A673 (cell line): ENCODE measurements at regions not wholly inside any gene's neighbourhood (a gene's known extent, or its start where the extent isn't known, plus 50 kb on each side); places are given as distances from the start of the nearest gene placed in this dataset.

ENCODE experiments used
- BruUV-seq: library from RNA; stranded (reverse); fragments of 400-500 nt; replicated peaks from 2 replicates; lab custom pipeline; 2021; lab: Mats Ljungman, UMichigan
- CTCF ChIA-PET: fragments of 300-600 bp; sonication (Branson Sonifier 250); formaldehyde crosslinking; loops from one replicate; lab custom pipeline; 2022; ENCODE audit warnings: antibody characterized with exemption; lab: Charles Lee
- POLR2A ChIA-PET: fragments of 300-600 bp; sonication (Branson Sonifier 250); formaldehyde crosslinking; loops from one replicate; lab custom pipeline; 2022; ENCODE audit warnings: antibody characterized with exemption; ENCODE audit not compliant: low non-redundant PET; lab: Charles Lee
- DNase-seq: peaks from one replicate; pipeline ENCODE4 v3.0.0-alpha.2; 2015; ENCODE audit warnings: low spot score
- H3K27ac ChIP-seq: fragments of 200-600 bp; sonication (generic); 2 replicates; pipeline ENCODE4 v1.5.1; 2016; ENCODE audit warnings: mixed run types, low read depth, mild to moderate bottlenecking, mixed read lengths, antibody characterized with exemption, low read length; ENCODE audit not compliant: poor library complexity, severe bottlenecking
- H3K27me3 ChIP-seq: fragments of 200-600 bp; sonication (generic); replicated peaks from 2 replicates; pipeline ENCODE4 v1.6.1; 2017; ENCODE audit warnings: mixed run types, low read depth, mild to moderate bottlenecking, mixed read lengths, antibody characterized with exemption, low read length; ENCODE audit not compliant: insufficient read depth, poor library complexity
- H3K36me3 ChIP-seq: fragments of 200-600 bp; sonication (generic); 2 replicates; pipeline ENCODE4 v1.6.1; 2016; ENCODE audit warnings: mixed run types, mild to moderate bottlenecking, mixed read lengths, antibody characterized with exemption, low read length; ENCODE audit not compliant: insufficient read depth, poor library complexity, severe bottlenecking
- H3K4me1 ChIP-seq: fragments of 200-600 bp; sonication (generic); 2 replicates; pipeline ENCODE4 v1.6.1; 2017; ENCODE audit warnings: mixed run types, mild to moderate bottlenecking, mixed read lengths, antibody characterized with exemption, low read length; ENCODE audit not compliant: insufficient read depth, poor library complexity, severe bottlenecking
- H3K4me3 ChIP-seq: fragments of 200-600 bp; sonication (generic); 2 replicates; pipeline ENCODE4 v1.5.1; 2016; ENCODE audit warnings: low read depth, mixed run types, mild to moderate bottlenecking, mixed read lengths, low read length; ENCODE audit not compliant: poor library complexity, severe bottlenecking
- H3K9me3 ChIP-seq: fragments of 200-600 bp; sonication (generic); 2 replicates; pipeline ENCODE4 v1.6.1; 2016; ENCODE audit warnings: mixed run types, low read depth, mild to moderate bottlenecking, mixed read lengths, antibody characterized with exemption, low read length; ENCODE audit not compliant: poor library complexity, severe bottlenecking
- EZH2 ChIP-seq: fragments of 200-600 bp; sonication (generic); IDR thresholded peaks from 2 replicates; pipeline ENCODE4 v1.6.1; 2017; ENCODE audit warnings: borderline replicate concordance, low read depth, mild to moderate bottlenecking, mixed read lengths, antibody characterized with exemption, low read length; ENCODE audit not compliant: poor library complexity, severe bottlenecking
- intact Hi-C: fragments of 100-400 bp; cut with micrococcal nuclease; formaldehyde crosslinking; loops from one replicate; pipeline ENCODE4 v1.10.0; 2022; ENCODE audit not compliant: unreplicated experiment
- TF ChIP-seq, protein P1 (sequence below): fragments of 300-800, 200-600 bp; sonication (generic); conservative IDR thresholded peaks from 2 replicates; pipeline ENCODE4 v1.5.1; 2017; ENCODE audit warnings: low read depth, mild to moderate bottlenecking, antibody characterized with exemption, low read length, moderate library complexity, mixed read lengths

DNA sequence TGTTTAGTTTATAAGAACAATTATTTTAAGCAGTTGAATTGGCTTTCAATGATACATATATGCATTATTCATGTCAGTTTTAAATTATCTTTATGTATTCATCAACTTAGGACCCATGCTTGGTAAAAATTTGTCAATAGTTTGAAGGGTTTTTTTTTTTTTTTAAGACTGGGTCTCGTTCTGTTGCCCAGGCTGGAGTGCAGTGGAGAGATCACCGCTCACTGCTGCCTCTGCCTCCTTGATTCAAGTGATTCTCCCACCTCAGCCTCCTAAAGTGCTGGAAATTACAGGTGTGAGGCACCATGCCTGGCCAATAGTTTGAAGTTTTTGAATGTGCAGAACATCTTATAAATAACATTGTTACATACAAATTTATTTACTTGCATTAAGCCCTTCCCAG, 1671.0 kb upstream of the B3GALT2 start:
- CTCF ChIA-PET: no interaction called here
- TF ChIP-seq, protein P1, sequence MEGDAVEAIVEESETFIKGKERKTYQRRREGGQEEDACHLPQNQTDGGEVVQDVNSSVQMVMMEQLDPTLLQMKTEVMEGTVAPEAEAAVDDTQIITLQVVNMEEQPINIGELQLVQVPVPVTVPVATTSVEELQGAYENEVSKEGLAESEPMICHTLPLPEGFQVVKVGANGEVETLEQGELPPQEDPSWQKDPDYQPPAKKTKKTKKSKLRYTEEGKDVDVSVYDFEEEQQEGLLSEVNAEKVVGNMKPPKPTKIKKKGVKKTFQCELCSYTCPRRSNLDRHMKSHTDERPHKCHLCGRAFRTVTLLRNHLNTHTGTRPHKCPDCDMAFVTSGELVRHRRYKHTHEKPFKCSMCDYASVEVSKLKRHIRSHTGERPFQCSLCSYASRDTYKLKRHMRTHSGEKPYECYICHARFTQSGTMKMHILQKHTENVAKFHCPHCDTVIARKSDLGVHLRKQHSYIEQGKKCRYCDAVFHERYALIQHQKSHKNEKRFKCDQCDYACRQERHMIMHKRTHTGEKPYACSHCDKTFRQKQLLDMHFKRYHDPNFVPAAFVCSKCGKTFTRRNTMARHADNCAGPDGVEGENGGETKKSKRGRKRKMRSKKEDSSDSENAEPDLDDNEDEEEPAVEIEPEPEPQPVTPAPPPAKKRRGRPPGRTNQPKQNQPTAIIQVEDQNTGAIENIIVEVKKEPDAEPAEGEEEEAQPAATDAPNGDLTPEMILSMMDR: no peak
- no peak for TF ChIP-seq EZH2
- POLR2A ChIA-PET: interaction anchor here (0.5 kb wide), 1 partner anchor 18 kb away, joined by 7 read pairs; no protein-coding TSS in a partner anchor
- Histone ChIP-seq H3K9me3 (no peaks in the 10 kb centered on the region), H3K4me1 (no peaks in the 10 kb centered on the region), H3K27me3 (no peaks in the 10 kb centered on the region), H3K36me3 (no peaks in the 10 kb centered on the region), H3K27ac (no peak overlapping the region), H3K4me3 (no peak overlapping the region)
- intact Hi-C loops: no loop called here
- no peak for DNase-seq
- BruUV-seq: no TSS peak

DNA sequence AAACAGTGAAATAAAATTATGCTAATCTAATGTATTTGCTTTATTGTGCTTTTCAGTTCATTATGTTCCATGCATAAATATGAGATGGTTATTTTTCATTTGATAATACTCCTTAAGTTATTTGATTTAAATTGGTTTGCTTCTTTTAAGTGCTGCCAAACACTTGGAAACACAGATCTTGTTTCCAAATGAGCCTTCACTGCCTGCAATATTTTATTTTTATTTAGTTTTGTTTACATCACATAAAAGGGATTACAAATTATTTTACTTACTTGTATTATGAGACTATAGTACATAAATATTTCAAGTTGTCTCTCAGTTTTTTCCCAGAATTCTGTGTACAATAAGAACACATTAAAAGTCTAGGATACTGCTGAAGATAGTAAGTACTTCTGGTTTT, 1662.4 kb upstream of the B3GALT2 start:
- ChIA-PET CTCF (no interaction called here), POLR2A (no interaction called here)
- H3K4me1 ChIP-seq: no peaks in the 10 kb centered on the region
- no peaks in the 10 kb centered on the region for H3K9me3 ChIP-seq
- intact Hi-C loops: no loop called here
- no peaks in the 10 kb centered on the region for H3K27me3 ChIP-seq
- TF ChIP-seq, protein P1: no peak
- TF ChIP-seq EZH2: no peak
- H3K27ac ChIP-seq: no peak overlapping the region
- BruUV-seq: no TSS peak
- no peak overlapping the region for H3K4me3 ChIP-seq
- no peak for DNase-seq
- H3K36me3 ChIP-seq: no peaks in the 10 kb centered on the region

DNA sequence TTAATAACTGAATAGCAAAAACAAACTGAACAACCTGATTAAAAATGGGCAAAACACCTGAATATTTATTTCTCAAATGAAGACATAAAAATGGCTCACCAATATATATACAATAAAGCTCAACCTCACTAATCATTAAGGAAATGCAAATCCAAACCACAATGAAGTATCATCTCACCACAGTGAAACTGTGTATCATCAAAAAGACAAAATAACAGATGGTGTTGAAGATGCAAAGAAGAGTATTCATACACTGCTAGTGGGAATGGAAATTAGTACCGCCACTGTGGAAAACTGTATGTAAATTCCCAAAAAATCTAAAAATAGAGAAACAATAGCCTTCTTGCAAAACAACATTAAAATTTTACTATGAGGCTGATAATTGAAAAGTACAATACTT, 1660.1 kb upstream of the B3GALT2 start:
- ChIA-PET CTCF (no interaction called here), POLR2A (no interaction called here)
- BruUV-seq: no TSS peak

More for the DNA sequence above, 1660.1 kb upstream of the B3GALT2 start:
- Histone ChIP-seq H3K4me3 (no peak overlapping the region), H3K36me3 (no peaks in the 10 kb centered on the region), H3K27me3 (no peaks in the 10 kb centered on the region), H3K4me1 (no peaks in the 10 kb centered on the region), H3K9me3 (no peaks in the 10 kb centered on the region), H3K27ac (no peak overlapping the region)
- no peak for DNase-seq
- intact Hi-C loops: no loop called here
- TF ChIP-seq, protein P1: no peak
- TF ChIP-seq EZH2: no peak
